GM23338 (cell line): ENCODE measurements at regions not wholly inside any gene's neighbourhood (a gene's known extent, or its start where the extent isn't known, plus 50 kb on each side); places are given as distances from the start of the nearest gene placed in this dataset.

Source experiments
- ATAC-seq: fragments of 200-7000 bp; cut with Tn5 transposase; 3 replicates; pipeline ENCODE4 v1.9.1; 2020
- DNase-seq: peaks from one replicate; pipeline ENCODE4 v3.0.0-alpha.2; 2015; ENCODE audit warnings: low spot score
- H2AFZ ChIP-seq: fragments of 200-600 bp; sonication (generic); 2 replicates; pipeline ENCODE4 v1.8.0; 2016; ENCODE audit warnings: antibody characterized with exemption, mild to moderate bottlenecking, moderate library complexity
- H3F3A ChIP-seq: fragments of 200-600 bp; sonication (generic); replicated peaks from 2 replicates; pipeline ENCODE4 v1.8.0; 2017; ENCODE audit warnings: antibody characterized with exemption, mixed run types, low read depth
- H3K27ac ChIP-seq: fragments of 200-600 bp; sonication (generic); 2 replicates; pipeline ENCODE4 v1.6.1; 2016; ENCODE audit warnings: low read depth
- H3K27me3 ChIP-seq: fragments of 200-600 bp; sonication (generic); 2 replicates; pipeline ENCODE4 v1.8.0; 2016; ENCODE audit warnings: mild to moderate bottlenecking, mixed run types, moderate library complexity; ENCODE audit not compliant: insufficient read depth
- H3K36me3 ChIP-seq: fragments of 200-600 bp; sonication (generic); 2 replicates; pipeline ENCODE4 v1.8.0; 2016; ENCODE audit warnings: mild to moderate bottlenecking; ENCODE audit not compliant: insufficient read depth
- H3K4me1 ChIP-seq: fragments of 200-600 bp; sonication (generic); 2 replicates; pipeline ENCODE4 v1.8.0; 2016; ENCODE audit warnings: mild to moderate bottlenecking, moderate library complexity; ENCODE audit not compliant: insufficient read depth
- H3K4me2 ChIP-seq: fragments of 200-600 bp; sonication (generic); 2 replicates; pipeline ENCODE4 v1.7.1; 2017; ENCODE audit warnings: mixed run types
- H3K4me3 ChIP-seq: fragments of 200-600 bp; sonication (generic); 2 replicates; pipeline ENCODE4 v1.6.1; 2016; ENCODE audit warnings: mixed run types
- H3K79me2 ChIP-seq: fragments of 200-600 bp; sonication (generic); replicated peaks from 2 replicates; pipeline ENCODE4 v1.8.0; 2017; ENCODE audit warnings: mild to moderate bottlenecking; ENCODE audit not compliant: insufficient read depth
- H3K9me2 ChIP-seq: fragments of 200-600 bp; sonication (generic); 2 replicates; pipeline ENCODE4 v1.8.0; 2017; ENCODE audit not compliant: insufficient read depth
- H4K20me1 ChIP-seq: fragments of 200-600 bp; sonication (generic); replicated peaks from 2 replicates; pipeline ENCODE4 v1.8.0; 2017; ENCODE audit warnings: mild to moderate bottlenecking; ENCODE audit not compliant: insufficient read depth
- H3K27ac Mint-ChIP-seq: 2 replicates; pipeline ENCODE4 v1.8.0; 2020; ENCODE audit warnings: inconsistent platforms, mild to moderate bottlenecking, moderate library complexity, mixed read lengths
- H3K27me3 Mint-ChIP-seq: 3 replicates; pipeline ENCODE4 v1.8.0; 2022; ENCODE audit warnings: low read depth, mild to moderate bottlenecking, moderate library complexity, mixed read lengths, inconsistent platforms; ENCODE audit not compliant: insufficient read depth, poor library complexity
- H3K36me3 Mint-ChIP-seq: 3 replicates; pipeline ENCODE4 v1.8.0; 2021; ENCODE audit warnings: low read depth, mild to moderate bottlenecking, inconsistent platforms, moderate library complexity, mixed read lengths
- H3K4me1 Mint-ChIP-seq: 3 replicates; pipeline ENCODE4 v1.8.0; 2020; ENCODE audit warnings: mild to moderate bottlenecking, inconsistent platforms, mixed read lengths
- H3K4me3 Mint-ChIP-seq: 3 replicates; pipeline ENCODE4 v1.8.0; 2021; ENCODE audit warnings: moderate library complexity, mild to moderate bottlenecking, inconsistent platforms, mixed read lengths
- H3K9me3 Mint-ChIP-seq: 3 replicates; pipeline ENCODE4 v1.8.0; 2020; ENCODE audit warnings: moderate library complexity, mild to moderate bottlenecking, inconsistent platforms, mixed read lengths
- EZH2 ChIP-seq: fragments of 200-600 bp; sonication (generic); IDR thresholded peaks from one replicate; pipeline ENCODE4 v1.8.0; 2017; ENCODE audit warnings: antibody characterized with exemption, mild to moderate bottlenecking, low read depth; ENCODE audit not compliant: unreplicated experiment
- ZNF331 ChIP-seq: fragments of 250-450 bp; sonication (Bioruptor Pico); IDR thresholded peaks from 2 replicates; pipeline ENCODE4 v1.5.0; 2020; ENCODE audit warnings: low read depth, mild to moderate bottlenecking, moderate library complexity
- TF ChIP-seq, protein P1 (sequence below): IDR thresholded peaks from one replicate; pipeline ENCODE4 v1.6.1; 2018; ENCODE audit warnings: antibody characterized with exemption; ENCODE audit not compliant: unreplicated experiment
- TF ChIP-seq, protein P2 (sequence below): fragments of 250-450 bp; sonication (Bioruptor Pico); IDR thresholded peaks from 2 replicates; pipeline ENCODE4 v1.5.0; 2020; ENCODE audit warnings: mild to moderate bottlenecking, moderate library complexity

DNA sequence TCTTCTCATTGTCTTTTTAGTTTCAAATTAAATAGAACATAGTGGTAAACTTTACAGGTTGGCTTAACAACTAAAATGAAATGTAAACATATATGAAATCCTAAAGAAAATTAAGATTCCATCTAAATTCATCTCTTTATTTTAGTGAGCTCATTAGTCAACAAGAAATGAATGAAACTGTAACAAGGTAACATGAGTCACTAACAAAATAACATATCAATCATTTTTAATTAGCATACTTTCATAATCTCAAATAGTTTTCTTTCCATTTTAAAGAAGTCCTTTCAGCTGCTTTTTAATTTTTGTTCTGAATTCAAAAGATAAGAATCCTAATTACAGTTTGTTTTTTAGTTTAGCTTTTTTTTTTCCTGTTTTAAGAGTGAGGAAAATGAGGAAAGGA, 688.6 kb upstream of the TENM4 start (continued):
- TF ChIP-seq, protein P1, sequence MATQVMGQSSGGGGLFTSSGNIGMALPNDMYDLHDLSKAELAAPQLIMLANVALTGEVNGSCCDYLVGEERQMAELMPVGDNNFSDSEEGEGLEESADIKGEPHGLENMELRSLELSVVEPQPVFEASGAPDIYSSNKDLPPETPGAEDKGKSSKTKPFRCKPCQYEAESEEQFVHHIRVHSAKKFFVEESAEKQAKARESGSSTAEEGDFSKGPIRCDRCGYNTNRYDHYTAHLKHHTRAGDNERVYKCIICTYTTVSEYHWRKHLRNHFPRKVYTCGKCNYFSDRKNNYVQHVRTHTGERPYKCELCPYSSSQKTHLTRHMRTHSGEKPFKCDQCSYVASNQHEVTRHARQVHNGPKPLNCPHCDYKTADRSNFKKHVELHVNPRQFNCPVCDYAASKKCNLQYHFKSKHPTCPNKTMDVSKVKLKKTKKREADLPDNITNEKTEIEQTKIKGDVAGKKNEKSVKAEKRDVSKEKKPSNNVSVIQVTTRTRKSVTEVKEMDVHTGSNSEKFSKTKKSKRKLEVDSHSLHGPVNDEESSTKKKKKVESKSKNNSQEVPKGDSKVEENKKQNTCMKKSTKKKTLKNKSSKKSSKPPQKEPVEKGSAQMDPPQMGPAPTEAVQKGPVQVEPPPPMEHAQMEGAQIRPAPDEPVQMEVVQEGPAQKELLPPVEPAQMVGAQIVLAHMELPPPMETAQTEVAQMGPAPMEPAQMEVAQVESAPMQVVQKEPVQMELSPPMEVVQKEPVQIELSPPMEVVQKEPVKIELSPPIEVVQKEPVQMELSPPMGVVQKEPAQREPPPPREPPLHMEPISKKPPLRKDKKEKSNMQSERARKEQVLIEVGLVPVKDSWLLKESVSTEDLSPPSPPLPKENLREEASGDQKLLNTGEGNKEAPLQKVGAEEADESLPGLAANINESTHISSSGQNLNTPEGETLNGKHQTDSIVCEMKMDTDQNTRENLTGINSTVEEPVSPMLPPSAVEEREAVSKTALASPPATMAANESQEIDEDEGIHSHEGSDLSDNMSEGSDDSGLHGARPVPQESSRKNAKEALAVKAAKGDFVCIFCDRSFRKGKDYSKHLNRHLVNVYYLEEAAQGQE = no peak
- no peak for TF ChIP-seq ZNF331

DNA sequence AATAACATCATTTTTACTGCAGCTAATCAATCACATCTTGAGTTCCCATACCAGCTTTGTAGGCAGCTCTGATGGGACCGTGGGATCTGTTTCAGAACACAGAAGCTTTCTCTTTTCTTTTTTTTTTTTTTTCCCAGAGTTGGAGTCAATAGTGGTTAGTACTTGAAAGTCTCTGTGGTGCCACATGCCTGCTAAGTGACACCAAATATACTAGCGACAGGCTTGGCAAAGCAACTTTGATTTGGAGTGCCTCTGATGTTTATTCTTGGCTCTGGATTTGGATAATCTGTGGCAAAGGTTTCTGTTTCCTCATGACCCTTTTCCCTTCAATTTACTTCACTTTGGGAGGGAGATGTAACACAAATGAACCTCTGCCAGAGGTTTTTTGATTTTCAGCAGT, 681.4 kb upstream of the TENM4 start:
- Histone ChIP-seq H3K27ac (no peak overlapping the region), H3K9me2 (no peaks in the 10 kb centered on the region), H3K27me3 (no peaks in the 10 kb centered on the region), H3K79me2 (no peaks in the 10 kb centered on the region), H3K4me3 (no peak overlapping the region), H3F3A (no peaks in the 10 kb centered on the region), H3K4me2 (no peak overlapping the region), H3K4me1 (no peaks in the 10 kb centered on the region), H3K36me3 (no peaks in the 10 kb centered on the region), H4K20me1 (no peaks in the 10 kb centered on the region), H2AFZ (peak overlapping the region; percentile 43; the same call in 1 of the 2 replicates)
- no peak overlapping the region for H3K27ac Mint-ChIP-seq
- H3K9me3 Mint-ChIP-seq = peaks cover 12% of the 10 kb centered on the region
- TF ChIP-seq, protein P2, sequence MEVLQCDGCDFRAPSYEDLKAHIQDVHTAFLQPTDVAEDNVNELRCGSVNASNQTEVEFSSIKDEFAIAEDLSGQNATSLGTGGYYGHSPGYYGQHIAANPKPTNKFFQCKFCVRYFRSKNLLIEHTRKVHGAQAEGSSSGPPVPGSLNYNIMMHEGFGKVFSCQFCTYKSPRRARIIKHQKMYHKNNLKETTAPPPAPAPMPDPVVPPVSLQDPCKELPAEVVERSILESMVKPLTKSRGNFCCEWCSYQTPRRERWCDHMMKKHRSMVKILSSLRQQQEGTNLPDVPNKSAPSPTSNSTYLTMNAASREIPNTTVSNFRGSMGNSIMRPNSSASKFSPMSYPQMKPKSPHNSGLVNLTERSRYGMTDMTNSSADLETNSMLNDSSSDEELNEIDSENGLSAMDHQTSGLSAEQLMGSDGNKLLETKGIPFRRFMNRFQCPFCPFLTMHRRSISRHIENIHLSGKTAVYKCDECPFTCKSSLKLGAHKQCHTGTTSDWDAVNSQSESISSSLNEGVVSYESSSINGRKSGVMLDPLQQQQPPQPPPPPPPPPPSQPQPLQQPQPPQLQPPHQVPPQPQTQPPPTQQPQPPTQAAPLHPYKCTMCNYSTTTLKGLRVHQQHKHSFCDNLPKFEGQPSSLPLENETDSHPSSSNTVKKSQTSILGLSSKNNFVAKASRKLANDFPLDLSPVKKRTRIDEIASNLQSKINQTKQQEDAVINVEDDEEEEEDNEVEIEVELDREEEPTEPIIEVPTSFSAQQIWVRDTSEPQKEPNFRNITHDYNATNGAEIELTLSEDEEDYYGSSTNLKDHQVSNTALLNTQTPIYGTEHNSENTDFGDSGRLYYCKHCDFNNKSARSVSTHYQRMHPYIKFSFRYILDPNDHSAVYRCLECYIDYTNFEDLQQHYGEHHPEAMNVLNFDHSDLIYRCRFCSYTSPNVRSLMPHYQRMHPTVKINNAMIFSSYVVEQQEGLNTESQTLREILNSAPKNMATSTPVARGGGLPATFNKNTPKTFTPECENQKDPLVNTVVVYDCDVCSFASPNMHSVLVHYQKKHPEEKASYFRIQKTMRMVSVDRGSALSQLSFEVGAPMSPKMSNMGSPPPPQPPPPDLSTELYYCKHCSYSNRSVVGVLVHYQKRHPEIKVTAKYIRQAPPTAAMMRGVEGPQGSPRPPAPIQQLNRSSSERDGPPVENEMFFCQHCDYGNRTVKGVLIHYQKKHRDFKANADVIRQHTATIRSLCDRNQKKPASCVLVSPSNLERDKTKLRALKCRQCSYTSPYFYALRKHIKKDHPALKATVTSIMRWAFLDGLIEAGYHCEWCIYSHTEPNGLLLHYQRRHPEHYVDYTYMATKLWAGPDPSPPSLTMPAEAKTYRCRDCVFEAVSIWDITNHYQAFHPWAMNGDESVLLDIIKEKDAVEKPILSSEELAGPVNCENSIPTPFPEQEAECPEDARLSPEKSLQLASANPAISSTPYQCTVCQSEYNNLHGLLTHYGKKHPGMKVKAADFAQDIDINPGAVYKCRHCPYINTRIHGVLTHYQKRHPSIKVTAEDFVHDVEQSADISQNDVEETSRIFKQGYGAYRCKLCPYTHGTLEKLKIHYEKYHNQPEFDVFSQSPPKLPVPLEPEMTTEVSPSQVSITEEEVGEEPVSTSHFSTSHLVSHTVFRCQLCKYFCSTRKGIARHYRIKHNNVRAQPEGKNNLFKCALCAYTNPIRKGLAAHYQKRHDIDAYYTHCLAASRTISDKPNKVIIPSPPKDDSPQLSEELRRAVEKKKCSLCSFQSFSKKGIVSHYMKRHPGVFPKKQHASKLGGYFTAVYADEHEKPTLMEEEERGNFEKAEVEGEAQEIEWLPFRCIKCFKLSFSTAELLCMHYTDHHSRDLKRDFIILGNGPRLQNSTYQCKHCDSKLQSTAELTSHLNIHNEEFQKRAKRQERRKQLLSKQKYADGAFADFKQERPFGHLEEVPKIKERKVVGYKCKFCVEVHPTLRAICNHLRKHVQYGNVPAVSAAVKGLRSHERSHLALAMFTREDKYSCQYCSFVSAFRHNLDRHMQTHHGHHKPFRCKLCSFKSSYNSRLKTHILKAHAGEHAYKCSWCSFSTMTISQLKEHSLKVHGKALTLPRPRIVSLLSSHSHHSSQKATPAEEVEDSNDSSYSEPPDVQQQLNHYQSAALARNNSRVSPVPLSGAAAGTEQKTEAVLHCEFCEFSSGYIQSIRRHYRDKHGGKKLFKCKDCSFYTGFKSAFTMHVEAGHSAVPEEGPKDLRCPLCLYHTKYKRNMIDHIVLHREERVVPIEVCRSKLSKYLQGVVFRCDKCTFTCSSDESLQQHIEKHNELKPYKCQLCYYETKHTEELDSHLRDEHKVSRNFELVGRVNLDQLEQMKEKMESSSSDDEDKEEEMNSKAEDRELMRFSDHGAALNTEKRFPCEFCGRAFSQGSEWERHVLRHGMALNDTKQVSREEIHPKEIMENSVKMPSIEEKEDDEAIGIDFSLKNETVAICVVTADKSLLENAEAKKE (CRISPR knock-in tag) = no peak
- no peak for TF ChIP-seq EZH2
- TF ChIP-seq, protein P1 = no peak
- H3K4me1 Mint-ChIP-seq = peaks cover 2% of the 10 kb centered on the region; the same call in 2 of the 3 replicates
- no peak for ATAC-seq
- no peak overlapping the region for H3K4me3 Mint-ChIP-seq
- DNase-seq = no peak
- H3K36me3 Mint-ChIP-seq = peaks cover 3% of the 10 kb centered on the region
- peaks cover 1% of the 10 kb centered on the region for H3K27me3 Mint-ChIP-seq
